HG03520 (cell line): ENCODE measurements at regions not wholly inside any gene's neighbourhood (a gene's known extent, or its start where the extent isn't known, plus 50 kb on each side); places are given as distances from the start of the nearest gene placed in this dataset.
"Not testable (repeated sequence)": the region's sequence is repeated elsewhere in the genome, so short reads cannot be mapped to it uniquely, and the experiment has no call there.

Experiments used
- ATAC-seq: cut with Tn5 transposase; IDR thresholded peaks from one replicate; pipeline ENCODE4 v1.9.1; 2021; ENCODE audit warnings: mild to moderate bottlenecking, moderate library complexity; ENCODE audit not compliant: unreplicated experiment

DNA sequence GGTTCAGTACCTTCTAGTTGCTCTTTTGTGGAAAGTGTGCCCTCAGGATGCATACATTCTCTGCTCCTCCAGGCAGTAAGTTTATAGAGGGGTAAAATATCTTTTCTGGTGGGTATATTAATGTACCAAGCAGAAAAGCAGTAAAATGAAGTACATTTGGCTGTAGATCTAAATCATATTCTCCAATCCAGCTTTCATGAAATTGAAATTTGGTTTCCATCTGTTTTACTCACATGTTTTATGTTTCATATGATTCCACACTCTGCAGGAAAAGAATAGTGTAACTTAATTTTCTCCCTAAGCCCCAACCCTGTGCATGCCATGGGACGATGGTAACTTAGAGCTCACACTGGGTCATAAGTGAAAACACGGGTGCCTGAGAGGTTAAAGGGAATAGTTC, 172.3 kb downstream of the AKAIN1 start:
- no peak for ATAC-seq

DNA sequence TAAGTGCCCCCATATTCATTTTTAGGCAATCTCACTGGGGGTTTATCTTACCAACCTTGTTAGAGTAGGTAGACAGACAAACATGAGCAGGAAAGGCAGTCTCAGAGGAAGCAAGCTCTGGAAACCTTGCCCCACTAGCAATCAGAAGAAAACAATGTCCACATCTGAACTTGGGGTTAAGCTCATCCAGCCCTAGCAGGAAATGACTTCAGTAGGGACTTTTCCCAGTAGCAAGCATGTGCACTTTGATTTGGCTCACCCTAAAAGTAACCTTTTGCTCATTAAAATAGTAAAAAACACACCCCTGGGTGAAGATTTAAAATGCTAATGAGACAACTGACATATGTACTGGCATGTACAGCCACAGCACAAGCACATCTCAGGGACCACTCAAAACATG, 175.5 kb downstream of the AKAIN1 start:
- ATAC-seq: no peak

DNA sequence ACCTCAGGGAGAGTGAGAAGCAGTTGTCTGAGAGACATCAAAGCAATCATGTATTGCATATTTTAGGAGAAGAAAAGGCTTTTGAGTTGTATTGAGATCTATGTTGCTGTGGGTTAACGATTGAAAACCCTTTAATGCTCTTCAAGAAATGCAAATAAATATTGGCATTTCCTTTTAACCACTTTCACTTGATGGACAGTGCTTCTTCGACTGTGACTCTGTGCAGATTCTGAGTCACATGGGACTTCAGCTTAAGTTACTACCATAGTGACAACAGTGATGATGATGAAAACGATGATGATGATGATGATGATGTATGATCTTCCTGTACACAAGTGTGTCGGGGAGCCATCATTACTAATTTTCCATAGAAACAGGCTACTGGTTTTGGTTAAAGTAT, 181.8 kb downstream of the AKAIN1 start:
- no peak for ATAC-seq

DNA sequence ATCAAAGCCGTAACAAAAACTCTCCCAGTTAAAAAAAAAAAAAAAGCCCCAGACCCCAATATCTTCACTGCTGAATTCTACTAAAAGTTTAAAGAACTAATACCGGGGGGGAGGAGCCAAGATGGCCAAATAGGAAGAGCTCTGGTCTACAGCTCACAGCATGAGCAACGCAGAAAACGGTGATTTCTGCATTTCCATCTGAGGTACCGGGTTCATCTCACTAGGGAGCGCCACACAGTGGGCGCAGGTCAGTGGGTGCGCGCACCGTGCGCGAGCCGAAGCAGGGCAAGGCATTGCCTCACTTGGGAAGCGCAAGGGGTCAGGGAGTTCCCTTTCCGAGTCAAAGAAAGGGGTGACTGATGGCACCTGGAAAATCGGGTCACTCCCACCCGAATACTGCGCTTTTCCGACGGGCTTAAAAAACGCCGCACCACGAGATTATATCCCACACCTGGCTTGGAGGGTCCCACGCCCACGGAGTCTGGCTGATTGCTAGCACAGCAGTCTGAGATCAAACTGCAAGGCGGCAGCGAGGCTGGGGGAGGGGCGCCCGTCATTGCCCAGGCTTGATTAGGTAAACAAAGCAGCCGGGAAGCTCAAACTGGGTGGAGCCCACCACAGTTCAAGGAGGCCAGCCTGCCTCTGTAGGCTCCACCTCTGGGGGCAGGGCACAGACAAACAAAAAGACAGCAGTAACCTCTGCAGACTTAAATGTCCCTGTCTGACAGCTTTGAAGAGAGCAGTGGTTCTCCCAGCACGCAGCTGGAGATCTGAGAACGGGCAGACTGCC, 192.8 kb downstream of the AKAIN1 start:
- not testable (repeated sequence) for ATAC-seq

DNA sequence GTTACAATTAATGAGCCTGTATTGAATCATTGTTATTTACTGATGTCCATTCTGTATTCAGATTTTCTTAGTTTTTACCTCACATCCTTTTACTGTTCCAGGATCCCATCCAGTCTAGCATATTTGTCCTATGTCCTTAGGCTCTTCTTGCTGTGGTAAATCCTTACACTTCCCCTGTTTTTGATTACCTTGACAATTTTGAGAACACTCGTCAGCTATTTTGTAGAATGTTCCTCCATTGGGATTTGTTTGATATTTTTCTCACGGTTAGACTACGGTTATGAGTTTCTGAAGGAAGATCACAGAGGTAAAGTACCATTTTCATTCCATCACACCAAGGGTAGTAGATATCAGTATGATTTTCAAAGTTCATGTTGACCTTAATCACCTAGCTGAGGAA, 202.3 kb downstream of the AKAIN1 start:
- ATAC-seq: no peak

DNA sequence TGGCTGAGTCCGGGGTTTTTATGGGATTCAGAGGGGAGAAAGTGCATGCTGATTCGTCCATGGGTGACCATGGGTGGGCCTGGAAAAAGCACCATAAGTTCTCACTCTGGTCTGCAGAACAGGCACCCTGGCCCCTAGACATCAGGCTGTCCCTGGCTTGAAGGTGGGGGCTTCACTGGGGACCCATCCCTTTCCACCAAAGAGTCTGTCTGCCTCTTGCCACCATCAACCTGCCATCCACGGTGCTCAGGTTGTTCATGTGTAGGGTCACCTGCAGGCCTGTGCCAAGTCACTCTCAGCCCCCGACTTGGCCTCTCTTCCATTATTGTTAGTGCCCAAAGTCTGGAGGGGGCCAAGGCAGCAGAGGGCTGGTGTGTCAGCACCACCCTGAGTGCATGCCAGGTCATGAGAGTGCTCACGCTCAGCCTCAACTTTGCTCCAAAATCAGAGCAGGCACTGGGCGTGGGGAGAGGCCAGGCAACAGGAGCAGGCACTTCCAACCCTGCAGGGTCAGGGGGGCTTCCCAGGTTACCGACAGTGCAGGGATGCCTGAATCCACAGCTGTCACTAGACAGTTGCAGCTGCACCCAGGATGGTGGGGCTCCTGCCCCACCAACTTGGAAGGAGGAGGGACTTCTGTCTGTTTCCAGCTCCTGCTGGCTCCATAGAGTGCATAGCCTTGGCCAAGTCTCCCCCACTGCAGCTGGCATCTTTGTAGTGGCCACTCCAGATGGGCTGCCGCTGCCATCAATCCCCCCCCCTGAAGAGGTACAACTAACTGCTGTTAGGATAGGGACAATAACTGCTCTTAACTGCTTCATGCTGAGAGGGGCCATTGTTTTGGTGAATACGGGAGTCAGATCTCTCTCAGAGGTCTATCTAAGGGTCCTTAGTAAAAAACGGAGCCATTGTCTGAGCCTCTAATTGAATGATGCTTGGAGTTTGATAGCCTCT, 209.3 kb downstream of the AKAIN1 start:
- ATAC-seq: no peak

DNA sequence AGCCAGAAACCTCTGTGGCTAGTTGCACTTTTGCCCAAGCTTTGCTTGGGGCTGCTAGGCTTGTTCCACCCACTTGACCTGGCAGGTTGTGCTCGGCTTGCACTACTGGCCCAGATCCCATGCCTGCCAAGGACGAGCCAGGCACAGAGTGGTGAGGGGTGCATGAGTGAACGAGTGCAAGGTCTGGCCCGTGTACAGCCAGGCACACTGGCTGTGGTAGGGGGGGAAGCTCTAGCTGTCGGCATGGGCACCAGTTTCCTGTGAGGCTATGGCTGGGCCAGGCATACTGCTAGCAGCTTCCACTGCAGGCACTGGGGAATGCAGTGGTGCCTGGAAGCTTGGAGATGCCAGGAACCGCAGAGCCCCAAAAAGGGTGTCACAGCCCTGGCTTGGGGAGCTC, 210.4 kb downstream of the AKAIN1 start:
- ATAC-seq: no peak

DNA sequence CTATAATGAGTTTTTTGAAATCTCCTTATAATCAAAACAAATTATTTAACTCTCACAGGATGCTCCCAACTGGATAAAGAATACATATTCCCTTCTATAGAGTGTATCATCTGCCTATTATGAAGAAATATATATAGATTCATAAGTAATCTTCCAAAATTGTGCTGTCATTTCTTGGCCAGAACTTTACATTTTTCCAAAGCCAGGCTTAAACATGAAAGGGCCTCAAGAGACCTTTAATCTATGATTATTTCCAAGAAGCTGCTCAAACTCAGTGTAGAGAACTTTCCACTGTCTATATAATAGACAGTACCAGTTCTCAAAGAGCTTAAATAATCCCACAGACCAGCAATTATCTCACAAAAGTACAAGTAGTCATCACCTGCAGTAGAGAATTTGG, 211.0 kb downstream of the AKAIN1 start:
- no peak for ATAC-seq

DNA sequence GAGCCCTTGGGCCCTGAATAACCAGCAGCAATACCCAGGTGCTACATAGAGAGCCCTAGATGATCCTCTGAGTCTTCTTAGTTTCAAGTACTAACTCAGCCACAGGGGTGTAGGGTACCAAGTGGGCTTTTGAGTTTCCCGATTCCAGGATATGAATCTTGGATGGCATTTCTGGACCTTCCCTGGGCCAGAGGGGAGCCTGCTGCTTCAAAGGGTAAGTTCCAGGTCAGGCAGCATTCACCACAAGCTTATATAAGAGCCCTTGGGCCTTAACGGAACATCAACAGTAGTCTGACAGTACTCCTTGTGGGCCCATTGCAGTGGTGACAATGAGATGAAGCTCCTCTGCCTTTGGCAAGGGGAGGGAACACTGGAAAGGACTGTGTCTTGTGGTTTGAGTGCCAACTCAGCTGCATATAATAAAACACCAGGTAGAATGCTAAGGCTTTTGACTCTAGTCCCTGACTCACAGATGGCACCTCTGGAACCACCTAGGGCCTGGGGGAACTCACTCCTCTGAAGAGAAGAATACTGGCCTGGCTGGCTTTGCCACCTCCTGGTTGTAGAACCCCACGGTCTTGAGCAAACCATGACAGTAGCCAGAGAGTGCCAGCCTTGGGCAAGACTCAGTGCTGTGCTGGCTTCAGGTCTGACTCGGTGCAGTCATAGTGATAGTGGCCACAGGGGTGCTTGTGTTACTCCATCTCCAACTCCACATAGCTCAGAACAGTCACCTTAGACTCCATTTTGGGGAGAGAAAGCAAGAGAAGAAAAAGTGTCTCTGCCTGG, 235.7 kb downstream of the AKAIN1 start:
- ATAC-seq: no peak

DNA sequence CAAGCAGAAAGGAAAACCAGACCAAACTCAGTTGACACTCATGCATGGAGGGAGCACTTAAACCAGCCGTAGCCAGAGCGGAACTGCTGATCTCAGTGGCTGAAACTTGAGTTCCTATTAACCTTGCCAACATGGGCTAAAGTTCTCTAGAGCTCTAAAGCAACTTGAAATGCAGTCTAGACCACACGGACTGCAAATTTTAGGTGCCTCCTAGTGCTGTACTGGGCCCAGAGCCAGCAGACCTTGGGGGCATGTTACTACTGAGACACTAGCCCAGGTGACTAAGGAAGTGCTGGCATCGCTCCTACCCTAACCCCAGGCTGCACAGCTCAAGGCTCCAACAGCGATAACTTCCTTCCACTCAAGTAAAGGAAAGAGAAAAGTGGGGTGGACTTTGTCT, 236.5 kb downstream of the AKAIN1 start:
- no peak for ATAC-seq

DNA sequence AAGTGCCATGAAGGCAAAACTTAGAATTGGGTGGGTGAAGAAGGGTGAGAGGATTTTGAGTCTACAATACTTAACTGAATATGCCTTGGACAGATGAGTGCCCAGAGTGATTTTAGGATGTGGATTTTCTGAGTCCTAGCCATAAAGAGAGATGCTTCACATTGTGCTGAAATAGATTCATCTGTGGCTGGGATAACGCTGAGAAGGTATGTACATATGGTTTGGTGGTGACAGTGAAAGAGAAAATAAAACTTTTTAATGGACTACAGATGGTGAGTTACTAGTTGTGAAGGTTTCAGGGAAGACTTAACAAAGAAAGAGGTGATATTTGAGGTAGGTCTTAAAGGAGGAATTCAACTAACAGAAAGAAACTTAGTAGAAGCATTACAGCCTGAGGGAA, 265.8 kb downstream of the AKAIN1 start:
- no peak for ATAC-seq

DNA sequence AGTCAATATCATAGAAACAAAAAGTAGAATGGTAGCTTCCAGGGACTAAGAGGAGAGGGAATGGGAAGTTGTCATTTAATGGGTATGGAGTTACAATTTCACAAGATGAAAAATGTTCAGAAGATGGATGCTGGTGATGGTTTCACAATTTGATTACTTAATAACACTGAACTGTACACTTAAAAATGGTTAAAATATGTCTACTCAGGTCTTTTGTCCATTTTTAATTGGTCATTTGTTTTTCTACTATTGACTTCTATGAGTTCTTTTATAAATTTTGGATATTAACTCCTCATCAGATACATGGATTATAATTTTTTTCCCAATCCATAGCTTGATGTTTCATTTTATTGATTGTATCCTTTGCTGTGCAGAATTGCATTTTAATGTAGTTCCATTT, 275.5 kb downstream of the AKAIN1 start:
- ATAC-seq: no peak

DNA sequence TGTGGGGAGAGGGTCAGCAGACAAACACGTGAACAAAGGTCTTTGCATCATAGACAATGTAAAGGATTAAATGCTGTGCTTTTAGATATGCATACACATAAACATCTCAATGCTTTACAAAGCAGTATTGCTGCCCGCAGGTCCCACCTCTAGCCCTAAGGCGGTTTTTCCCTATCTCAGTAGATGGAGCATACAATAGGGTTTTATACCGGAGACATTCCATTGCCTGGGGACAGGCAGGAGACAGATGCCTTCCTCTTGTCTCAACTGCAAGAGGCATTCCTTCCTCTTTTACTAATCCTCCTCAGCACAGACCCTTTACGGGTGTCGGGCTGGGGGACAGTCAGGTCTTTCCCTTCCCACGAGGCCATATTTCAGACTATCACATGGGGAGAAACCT, 279.5 kb downstream of the AKAIN1 start:
- ATAC-seq: not testable (repeated sequence)

DNA sequence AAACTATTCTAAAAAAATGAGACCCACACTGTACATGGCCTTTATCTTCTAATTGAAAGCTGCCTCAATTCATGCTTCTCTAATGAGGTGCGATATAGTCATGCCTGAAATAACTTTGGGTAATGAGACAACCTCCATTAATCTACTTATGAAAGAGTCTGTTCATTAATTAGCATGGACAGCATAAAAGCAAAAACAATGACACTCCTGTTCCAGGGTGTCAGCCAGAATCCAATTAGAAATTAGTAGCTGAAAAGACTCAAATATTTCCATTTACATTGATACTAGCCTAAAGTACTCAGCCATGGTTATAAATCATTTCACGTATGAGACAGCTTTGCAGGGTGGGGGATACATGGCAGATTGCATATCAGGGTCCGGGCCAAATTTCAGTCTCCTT, 288.7 kb downstream of the AKAIN1 start:
- ATAC-seq: no peak

DNA sequence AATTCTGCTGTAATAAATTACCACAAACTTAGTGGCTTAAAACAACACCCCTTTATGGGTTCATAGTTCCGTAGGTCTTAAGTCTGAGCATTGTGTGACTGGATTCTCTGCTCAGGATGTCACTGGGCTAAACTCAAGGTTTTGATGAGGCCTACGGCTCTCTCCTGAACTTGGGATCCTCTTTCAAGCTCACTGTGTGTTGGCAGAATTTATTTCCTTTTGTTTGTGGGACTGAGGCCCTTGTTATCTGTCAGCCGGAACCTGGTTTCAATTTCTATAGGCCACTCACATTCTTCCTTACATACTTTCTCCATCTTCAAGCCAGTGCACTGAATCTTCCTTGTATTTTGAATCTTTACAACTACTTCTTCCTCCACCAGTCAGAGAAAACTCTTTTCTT, 290.2 kb downstream of the AKAIN1 start:
- ATAC-seq: no peak

DNA sequence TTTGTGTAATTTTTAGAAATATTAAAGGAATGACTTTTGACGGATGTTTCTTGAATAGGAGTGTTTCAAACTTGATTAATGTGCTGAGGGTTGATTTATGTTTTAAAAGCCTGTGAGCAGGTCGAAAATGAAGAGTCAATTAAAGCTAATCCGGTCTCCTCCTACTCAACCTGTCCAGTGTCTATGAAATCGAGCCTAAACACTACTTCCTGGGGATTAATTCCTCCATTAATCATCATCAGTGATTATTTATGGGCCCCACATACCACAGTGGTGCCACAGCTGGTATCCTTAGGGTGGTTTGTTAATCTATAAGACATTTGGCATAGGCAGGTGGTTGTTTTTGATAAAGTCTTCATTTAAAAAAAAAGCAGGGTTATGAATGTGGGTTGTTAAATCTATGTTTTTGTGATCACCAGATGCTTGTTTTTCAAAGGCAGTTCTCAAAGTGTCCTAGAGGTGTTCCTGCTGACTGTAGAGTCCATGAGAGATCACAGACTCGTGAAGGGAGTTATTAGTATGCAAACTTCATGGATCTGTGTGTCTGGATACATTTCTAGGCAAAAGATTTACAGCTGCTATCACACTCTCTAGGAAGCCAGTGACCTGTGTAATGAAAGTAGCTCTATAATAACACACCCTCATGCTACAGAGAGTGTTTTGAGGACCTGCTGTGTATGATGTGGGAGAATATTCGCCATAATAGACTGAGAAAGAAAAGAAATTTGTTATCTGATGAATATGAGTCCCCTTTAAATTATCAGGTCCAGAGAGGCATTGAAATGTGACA, 308.6 kb downstream of the AKAIN1 start:
- no peak for ATAC-seq

DNA sequence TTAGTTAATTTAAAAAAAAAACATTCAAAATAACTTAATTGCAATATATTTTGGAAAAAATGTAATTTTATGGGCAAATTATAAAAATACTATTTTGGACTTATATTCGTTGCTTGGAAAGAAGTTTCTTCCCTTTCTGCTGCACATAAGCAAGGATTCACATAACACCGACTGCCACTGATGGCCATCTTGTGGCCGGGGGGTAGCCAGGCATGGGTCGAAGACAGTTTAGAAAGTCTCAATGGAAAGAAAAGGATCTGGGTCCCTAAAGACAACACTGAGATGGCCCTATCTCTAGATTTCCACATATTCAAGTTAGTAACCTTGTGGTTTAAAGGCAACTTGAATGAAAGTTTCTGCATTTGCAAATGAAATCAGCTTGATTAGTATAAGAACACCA, 318.6 kb downstream of the AKAIN1 start:
- no peak for ATAC-seq

DNA sequence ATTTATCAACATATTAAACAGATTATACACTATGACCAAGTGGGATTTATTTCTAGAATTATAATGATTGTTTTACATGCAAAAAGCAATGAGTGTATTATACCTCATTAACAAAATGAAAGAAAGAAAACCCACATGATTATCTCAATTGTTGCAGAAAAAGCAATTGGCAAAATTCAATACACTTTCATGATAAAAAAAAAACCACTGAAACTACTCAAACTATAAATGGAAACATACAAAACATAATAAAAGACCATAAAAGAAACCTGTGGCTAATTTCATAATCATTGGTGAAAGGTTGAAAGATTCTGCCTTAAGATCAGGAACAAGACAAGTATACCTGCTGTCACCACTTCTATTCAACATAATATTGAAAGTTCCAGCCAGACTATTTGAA, 325.9 kb downstream of the AKAIN1 start:
- no peak for ATAC-seq

DNA sequence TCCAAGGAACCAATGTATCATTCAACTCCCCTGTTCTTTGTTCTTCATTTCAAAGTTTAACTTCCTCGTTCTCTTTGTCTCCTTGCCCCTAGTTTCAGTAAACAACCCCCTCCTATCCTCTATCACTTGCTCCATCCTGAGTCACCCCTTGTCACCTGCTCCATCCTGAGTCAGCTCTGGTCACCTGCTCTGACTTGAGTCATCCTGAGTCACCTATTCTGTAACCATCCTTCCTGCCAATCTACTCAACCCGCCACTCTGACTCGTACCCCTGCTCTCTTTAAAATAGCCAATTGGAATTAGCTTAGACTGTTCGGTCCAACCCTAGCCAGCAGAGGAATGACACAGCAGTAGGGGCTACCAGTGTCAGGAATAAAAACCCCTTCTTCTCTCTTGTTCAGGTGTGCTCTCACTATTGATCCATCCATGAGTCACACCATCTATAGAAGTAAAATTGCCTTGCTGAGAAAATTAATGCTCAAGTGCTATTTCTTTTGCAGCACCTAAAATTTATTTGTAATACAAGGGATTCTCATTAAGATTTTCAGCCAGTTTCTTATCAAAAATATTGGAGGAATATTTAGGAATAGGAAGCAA, 326.8 kb downstream of the AKAIN1 start:
- ATAC-seq: no peak

DNA sequence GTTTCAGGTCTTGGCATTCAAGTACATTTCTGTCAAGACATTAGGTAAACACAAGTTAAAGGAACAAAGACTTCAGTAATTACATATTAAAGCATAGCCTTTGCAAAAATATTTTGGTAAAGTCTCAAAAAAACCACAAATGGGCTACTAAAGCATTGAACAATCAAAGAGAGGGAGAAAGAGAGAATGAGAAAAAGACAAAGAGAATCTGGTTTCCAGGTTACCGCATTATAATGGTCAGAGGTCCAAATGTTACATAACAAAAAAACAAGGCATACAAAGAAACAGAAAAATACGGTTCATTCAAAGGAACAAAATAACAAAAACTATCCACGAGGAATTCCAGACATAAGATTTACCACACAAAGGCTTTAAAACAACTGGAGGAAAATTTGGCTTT, 327.9 kb downstream of the AKAIN1 start:
- no peak for ATAC-seq
